ENCODE measurements at regions not wholly inside any gene's neighbourhood (a gene's known extent, or its start where the extent isn't known, plus 50 kb on each side); places are given as distances from the start of the nearest gene placed in this dataset.
"Not testable (repeated sequence)": the region's sequence is repeated elsewhere in the genome, so short reads cannot be mapped to it uniquely, and the experiment has no call there.

GRCh38 chr2:82968358-82968757, 1490.7 kb downstream of the SUCLG1 start:
- no peak for DNase-seq (ENCODE audit: low read depth in 2 of 2)

DNA sequence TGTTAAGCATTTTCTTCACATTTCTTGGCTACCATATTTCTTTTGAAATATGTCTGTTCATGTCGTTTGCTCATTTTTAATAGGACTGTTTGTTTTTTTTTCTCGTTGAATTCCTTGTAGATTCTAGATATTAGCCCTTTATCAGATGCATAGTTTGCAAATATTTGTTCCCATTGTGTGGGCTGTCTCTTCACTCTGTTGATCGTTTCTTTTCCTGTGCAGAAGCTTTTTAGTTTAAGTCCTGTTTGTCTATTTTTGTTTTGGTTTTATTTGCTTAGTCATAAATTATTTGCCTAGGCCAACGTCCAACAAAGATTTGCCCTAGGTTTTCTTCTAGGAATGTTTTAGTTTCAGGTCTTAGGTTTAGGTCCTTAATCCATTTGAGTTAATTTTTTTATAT, 1494.7 kb downstream of the SUCLG1 start:
- no peak for DNase-seq (ENCODE audit: low read depth in 2 of 2)

DNA sequence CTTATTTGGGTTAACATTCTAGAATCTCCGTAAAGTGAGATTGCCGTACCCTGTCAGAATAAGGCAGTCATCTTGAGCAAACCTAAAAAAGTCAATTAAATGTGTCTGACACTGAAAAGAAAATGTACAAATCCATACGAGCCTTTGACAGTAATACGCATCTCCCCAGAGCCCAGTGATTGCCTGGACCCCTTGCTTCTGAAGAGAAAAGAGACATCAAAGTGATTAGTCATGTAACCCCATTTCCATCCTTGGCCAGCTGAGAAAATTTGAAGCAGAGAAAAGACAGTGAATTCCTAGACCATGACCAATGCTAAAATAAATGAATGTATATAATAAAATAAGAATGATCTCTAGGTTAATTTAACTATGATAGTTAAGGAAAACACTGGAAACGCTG, 1499.4 kb downstream of the SUCLG1 start:
- no peak for DNase-seq (ENCODE audit: low read depth in 2 of 2)

GRCh38 chr2:82954868-82955267, 1504.2 kb downstream of the SUCLG1 start:
- DNase-seq (ENCODE audit: low read depth in 2 of 2): no peak

DNA sequence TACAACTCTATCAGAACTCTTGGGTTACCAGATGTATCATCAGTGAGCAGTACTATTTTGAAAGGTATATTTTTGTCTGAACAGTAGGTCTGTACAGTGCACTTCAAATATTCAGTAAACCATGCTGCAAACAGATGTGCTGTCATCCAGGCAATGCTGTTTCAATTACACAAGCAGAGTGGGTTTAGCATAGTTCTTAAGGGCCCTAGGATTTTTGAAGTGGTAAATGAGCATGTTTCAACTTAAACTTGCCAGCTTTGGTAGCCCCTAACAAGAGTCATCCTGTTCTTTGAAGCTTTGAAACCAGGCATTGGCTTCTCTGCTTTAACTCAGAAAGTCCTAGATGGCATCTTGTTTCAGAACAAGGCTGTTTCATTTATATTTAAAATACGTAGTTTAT, 1519.9 kb downstream of the SUCLG1 start:
- DNase-seq (ENCODE audit: low read depth in 2 of 2): no peak

GRCh38 chr2:82938321-82938845, 1520.7 kb downstream of the SUCLG1 start:
- DNase-seq (ENCODE audit: low read depth in 2 of 2): not testable (repeated sequence)

DNA sequence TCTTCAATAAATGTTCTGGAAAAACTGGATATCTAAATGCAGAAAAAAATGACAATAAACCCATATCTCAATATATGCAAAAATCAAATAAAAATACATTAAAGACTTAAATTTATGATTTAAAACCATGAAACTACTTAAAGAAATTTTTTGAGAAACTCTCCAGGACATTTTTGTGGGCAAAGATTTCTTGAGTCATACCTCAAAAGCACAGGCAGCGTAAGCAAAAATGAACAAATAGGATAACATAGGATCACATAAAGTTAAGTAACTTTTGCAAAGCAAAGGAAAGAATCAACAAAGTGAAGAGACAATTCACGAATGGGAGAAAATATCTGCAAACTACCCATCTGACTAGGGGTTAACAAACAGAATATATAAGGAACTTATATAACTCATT, 1545.5 kb downstream of the SUCLG1 start:
- DNase-seq (ENCODE audit: low read depth in 2 of 2): no peak

DNA sequence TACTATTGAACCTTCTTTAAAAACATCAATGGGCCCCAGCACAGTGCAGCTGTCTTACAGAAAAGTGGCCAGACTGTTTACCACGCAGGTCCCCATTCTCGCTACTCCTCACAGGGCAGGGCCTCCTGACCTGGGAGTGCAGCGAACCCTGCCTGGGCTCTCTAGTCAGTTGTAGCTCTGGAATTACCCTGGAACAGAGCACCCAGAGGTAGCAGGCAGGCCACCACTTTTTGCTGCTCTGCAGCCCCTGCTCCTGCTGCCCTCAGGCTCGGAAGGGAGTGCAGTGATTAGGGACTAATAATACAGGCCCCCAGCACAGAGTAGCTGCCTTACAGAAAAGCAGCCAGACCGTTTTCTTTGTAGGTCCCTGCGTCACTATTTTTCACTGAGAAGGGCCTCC, 1563.0 kb downstream of the SUCLG1 start:
- no peak for DNase-seq (ENCODE audit: low read depth in 2 of 2)

DNA sequence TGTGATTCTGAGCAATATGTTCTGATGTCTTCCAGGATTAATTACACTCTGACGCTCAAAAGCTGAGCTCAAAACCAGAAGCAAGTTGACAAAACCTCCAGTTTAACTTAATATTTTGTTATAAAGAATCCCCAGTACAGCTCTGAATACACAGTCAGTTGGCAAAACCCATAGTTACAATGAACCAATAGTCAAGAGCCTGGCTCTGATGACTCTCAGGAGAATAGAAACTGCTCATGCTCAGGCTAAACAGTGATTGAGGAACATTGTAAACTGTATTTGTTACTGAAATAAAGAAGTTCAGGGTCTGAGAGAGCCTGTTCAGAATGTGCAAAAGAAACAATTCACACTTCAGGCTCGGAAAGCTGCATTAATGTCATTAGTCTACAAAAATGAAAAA, 1565.9 kb downstream of the SUCLG1 start:
- no peak for DNase-seq (ENCODE audit: low read depth in 2 of 2)

- no peak for DNase-seq (ENCODE audit: low read depth in 2 of 2)
Observed at GRCh38 chr2:82879803-82880202, 1579.3 kb downstream of the SUCLG1 start.

- DNase-seq (ENCODE audit: low read depth in 2 of 2): no peak
Observed at GRCh38 chr2:82875858-82876257, 1583.2 kb downstream of the SUCLG1 start.

GRCh38 chr2:82857967-82858366, 1601.1 kb downstream of the SUCLG1 start:
- no peak for DNase-seq (ENCODE audit: low read depth in 2 of 2)

- no peak for DNase-seq (ENCODE audit: low read depth in 2 of 2)
Observed at GRCh38 chr2:82853299-82853698, 1605.8 kb downstream of the SUCLG1 start.

DNA sequence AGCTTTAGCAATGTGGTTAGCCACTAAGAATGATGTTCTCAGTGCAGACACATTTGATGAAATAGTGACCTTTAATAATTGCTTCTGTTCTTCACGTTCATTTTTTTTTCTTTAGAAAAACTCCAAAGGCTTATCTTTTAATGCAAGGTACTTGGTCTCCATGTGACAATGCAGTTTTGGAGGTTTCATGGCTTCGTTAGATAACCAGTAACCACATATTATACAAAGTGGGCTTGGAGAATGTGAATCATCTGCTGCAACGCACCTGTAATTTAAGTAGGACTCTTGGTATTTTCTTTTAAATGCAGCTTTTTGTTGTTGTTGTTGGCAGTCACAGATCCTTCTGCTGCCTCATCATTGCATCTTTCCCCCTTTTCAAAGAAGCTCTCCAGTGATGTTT, 1606.3 kb downstream of the SUCLG1 start:
- DNase-seq (ENCODE audit: low read depth in 2 of 2): no peak

- no peak for DNase-seq (ENCODE audit: low read depth in 2 of 2)
Observed at GRCh38 chr2:82848285-82848684, 1610.8 kb downstream of the SUCLG1 start.

DNA sequence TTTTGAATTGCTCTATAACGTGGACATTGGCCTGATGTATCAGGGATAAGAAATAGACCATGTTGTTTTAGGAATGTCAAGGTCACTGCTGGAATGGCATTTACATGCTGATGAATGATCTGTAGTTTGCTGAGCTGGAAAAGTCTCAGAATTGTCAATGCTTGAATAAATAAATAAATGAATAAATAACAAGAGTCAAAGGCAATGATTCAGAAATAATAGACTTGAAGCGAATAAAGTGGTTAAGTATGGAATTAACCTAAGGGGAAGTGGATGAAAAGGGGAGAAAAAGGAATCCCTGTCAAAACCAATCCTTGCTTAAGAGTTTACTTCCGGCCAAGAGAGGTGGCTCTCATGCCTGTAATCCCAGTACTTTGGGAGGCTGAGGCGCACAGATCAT, 1620.0 kb downstream of the SUCLG1 start:
- DNase-seq (ENCODE audit: low read depth in 2 of 2): no peak

GRCh38 chr2:82837588-82838304, 1621.3 kb downstream of the SUCLG1 start:
- DNase-seq (ENCODE audit: low read depth in 2 of 2): no peak

GRCh38 chr2:82834893-82835292, 1624.2 kb downstream of the SUCLG1 start:
- DNase-seq (ENCODE audit: low read depth in 2 of 2): no peak

- no peak for DNase-seq (ENCODE audit: low read depth in 2 of 2)
Observed at GRCh38 chr2:82827426-82827825, 1631.7 kb downstream of the SUCLG1 start.

DNA sequence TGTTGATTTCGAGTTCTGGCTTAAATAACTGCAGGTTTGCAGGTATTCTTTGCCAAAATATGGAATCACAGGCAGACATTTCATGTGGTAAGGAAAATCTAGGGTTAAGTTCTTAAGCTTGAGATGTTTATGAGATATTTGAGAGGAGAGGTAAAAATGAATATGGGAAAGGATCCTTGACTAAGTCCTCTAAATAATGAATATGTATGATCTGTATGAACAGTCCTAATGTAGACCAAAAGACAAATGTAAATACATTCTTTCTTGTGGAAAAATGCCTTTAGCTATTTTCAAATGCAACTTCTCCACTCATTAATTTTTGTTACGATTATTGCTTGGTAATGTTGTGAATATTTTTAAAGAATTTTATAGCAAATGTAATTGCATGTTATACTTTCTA, 1632.6 kb downstream of the SUCLG1 start:
- no peak for DNase-seq (ENCODE audit: low read depth in 2 of 2)

GRCh38 chr2:82825410-82826090, 1633.5 kb downstream of the SUCLG1 start:
- DNase-seq (ENCODE audit: low read depth in 2 of 2): no peak

- DNase-seq (ENCODE audit: low read depth in 2 of 2): no peak
Observed at GRCh38 chr2:82823892-82824291, 1635.2 kb downstream of the SUCLG1 start.

GRCh38 chr2:82819951-82820350, 1639.1 kb downstream of the SUCLG1 start:
- no peak for DNase-seq (ENCODE audit: low read depth in 2 of 2)
